ENCODE measurements at regions not wholly inside any gene's neighbourhood (a gene's known extent, or its start where the extent isn't known, plus 50 kb on each side); places are given as distances from the start of the nearest gene placed in this dataset.

GRCh38 chr11:69374110-69374945 is 80.4 kb downstream of the MYEOV start:
- TF ChIP-seq TAF1 (IDR thresholded peaks at IDR 0.05; ENCODE audit: low read depth, low read length) (no peak), EZH2 (IDR thresholded peaks at IDR 0.05; ENCODE audit: low read depth, low read length, severe bottlenecking) (no peak), CTCF (IDR thresholded peaks at IDR 0.05; ENCODE audit: control extremely low read depth in 1 of 3, insufficient read depth in 1 of 3, low read depth in 1 of 3, low read length in 3 of 3) (no peak), CBX5 (IDR thresholded peaks at IDR 0.05; ENCODE audit: low read depth, low read length) (no peak), MAFK (IDR thresholded peaks at IDR 0.05; ENCODE audit: low read depth, low read length) (no peak), POLR2AphosphoS5 (IDR thresholded peaks at IDR 0.05; ENCODE audit: low read depth, low read length) (no peak), EP300 (IDR thresholded peaks at IDR 0.05; ENCODE audit: borderline replicate concordance in 1 of 2, low read depth in 2 of 2, low read length in 2 of 2) (no peak), POLR2A (IDR thresholded peaks at IDR 0.05; ENCODE audit: control extremely low read depth in 1 of 2, low read depth in 2 of 2, low read length in 2 of 2) (no peak), FOSL1 (IDR thresholded peaks at IDR 0.05; ENCODE audit: insufficient read depth, low read depth, low read length) (no peak), CREB1 (IDR thresholded peaks at IDR 0.05) (no peak), CHD2 (IDR thresholded peaks at IDR 0.05; ENCODE audit: low read length) (no peak), MAX (IDR thresholded peaks at IDR 0.05) (no peak), SIX5 (IDR thresholded peaks at IDR 0.05; ENCODE audit: low read depth, low read length) (no peak), SUZ12 (IDR thresholded peaks at IDR 0.05; ENCODE audit: low read length) (no peak)

All from H1 (cell line).